Endodermal cell (in vitro differentiated cells): ENCODE measurements at regions not wholly inside any gene's neighbourhood (a gene's known extent, or its start where the extent isn't known, plus 50 kb on each side); places are given as distances from the start of the nearest gene placed in this dataset.

ENCODE experiments used
- DNase-seq: peaks from one replicate; pipeline ENCODE4 v3.0.0-alpha.2; 2017
- H3K27ac ChIP-seq: 2 replicates; pipeline ENCODE4 v1.5.1; 2013; ENCODE audit warnings: mild to moderate bottlenecking, low read depth, low read length, moderate library complexity
- H3K27me3 ChIP-seq: 2 replicates; pipeline ENCODE4 v1.6.1; 2013; ENCODE audit warnings: mild to moderate bottlenecking, low read length, moderate library complexity; ENCODE audit not compliant: insufficient read depth, control insufficient read depth, poor library complexity, severe bottlenecking
- H3K36me3 ChIP-seq: 2 replicates; pipeline ENCODE4 v1.7.0; 2013; ENCODE audit warnings: mild to moderate bottlenecking, low read length, moderate library complexity; ENCODE audit not compliant: control insufficient read depth, insufficient read depth
- H3K4me1 ChIP-seq: one replicate; pipeline ENCODE4 v1.7.0; 2013; ENCODE audit warnings: low read length; ENCODE audit not compliant: control insufficient read depth, insufficient read depth
- H3K4me3 ChIP-seq: 2 replicates; pipeline ENCODE4 v1.5.1; 2013; ENCODE audit warnings: mild to moderate bottlenecking, low read length, moderate library complexity
- H3K9ac ChIP-seq: 2 replicates; pipeline ENCODE4 v1.6.1; 2013; ENCODE audit warnings: mild to moderate bottlenecking, low read length, moderate library complexity; ENCODE audit not compliant: poor library complexity, severe bottlenecking; ENCODE audit errors: extremely low read depth
- H3K9me3 ChIP-seq: 2 replicates; pipeline ENCODE4 v1.6.1; 2013; ENCODE audit warnings: mild to moderate bottlenecking, low read length, moderate library complexity; ENCODE audit not compliant: control insufficient read depth
- H3K27ac Mint-ChIP-seq: 2 replicates; pipeline ENCODE4 v1.8.0; 2020; ENCODE audit warnings: mixed read lengths
- H3K27me3 Mint-ChIP-seq: 2 replicates; pipeline ENCODE4 v1.8.0; 2021; ENCODE audit warnings: mild to moderate bottlenecking, mixed read lengths; ENCODE audit not compliant: insufficient read depth
- H3K36me3 Mint-ChIP-seq: 2 replicates; pipeline ENCODE4 v1.8.0; 2020; ENCODE audit warnings: low read depth, mixed read lengths
- H3K4me1 Mint-ChIP-seq: 2 replicates; pipeline ENCODE4 v1.8.0; 2020; ENCODE audit warnings: mixed read lengths
- H3K4me3 Mint-ChIP-seq: 2 replicates; pipeline ENCODE4 v1.8.0; 2020; ENCODE audit warnings: mild to moderate bottlenecking, moderate library complexity, mixed read lengths
- H3K9me3 Mint-ChIP-seq: 2 replicates; pipeline ENCODE4 v1.8.0; 2020; ENCODE audit warnings: mild to moderate bottlenecking, mixed read lengths
- WGBS, 2 experiments: methylation state at CpG; one replicate each; pipeline versions ENCODE4 v1.1.5 to v1.1.7; 2013; ENCODE audit warnings: missing lambda C conversion rate in 2 of 2, mixed read lengths in 1 of 2; ENCODE audit not compliant: insufficient coverage in 1 of 2, insufficient read length in 1 of 2; 5-methylcytosine and 5-hydroxymethylcytosine counted together
- TF ChIP-seq, protein P1 (sequence below): fragments of 200-600 bp; sonication (generic); conservative IDR thresholded peaks from 2 replicates; pipeline ENCODE4 v1.5.0; 2021; ENCODE audit warnings: antibody characterized with exemption, mild to moderate bottlenecking

DNA sequence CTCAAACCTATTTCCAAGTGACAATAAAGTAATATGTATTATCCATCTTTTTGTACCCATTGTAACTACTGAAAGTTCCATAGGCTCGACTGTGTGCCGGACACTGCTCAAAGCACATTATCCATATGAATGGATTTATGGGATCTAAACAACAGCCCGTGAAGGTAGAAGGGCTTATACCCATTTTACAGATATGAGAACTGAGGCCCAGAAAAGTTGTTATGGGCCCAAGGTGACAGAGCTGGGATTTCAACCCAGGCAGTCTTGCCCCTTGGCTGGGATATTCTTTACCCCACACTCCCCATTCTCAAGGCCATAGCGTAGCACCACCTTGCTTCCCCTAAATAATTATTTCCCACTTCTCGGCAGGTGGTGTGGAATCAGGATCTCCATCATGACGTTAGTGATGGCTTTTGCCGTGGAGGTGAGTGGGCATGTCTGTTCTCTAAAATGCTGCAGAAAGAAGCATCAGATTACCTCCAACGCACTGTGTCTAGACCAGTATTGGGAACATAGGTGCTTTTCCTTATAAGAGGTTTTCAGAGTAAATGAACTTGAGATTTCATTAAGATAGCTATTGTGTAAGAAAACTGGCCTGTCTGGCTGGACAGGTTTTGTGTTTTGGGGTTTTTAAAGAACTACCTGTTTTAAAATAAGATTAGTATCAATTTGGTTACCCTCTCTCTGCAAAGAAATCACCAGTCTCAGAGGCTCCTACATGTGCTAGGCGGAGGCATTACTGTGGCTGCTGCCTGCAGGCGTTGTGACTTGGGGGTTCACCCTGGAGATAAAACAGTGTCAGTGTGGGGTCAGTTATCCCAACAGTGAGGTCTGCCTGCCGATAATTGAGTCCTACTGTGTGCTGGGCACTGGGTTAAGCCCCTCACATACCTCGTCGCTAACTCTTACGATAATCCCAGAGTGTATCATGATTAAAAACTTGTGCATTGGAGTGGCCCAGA is 85.1 kb upstream of the SDK1 start:
- Histone ChIP-seq H3K27ac (no peak overlapping the region), H3K9ac (no peak overlapping the region), H3K27me3 (no peaks in the 10 kb centered on the region), H3K4me1 (no peaks in the 10 kb centered on the region), H3K4me3 (no peak overlapping the region), H3K36me3 (no peaks in the 10 kb centered on the region), H3K9me3 (no peaks in the 10 kb centered on the region)
- TF ChIP-seq, protein P1, sequence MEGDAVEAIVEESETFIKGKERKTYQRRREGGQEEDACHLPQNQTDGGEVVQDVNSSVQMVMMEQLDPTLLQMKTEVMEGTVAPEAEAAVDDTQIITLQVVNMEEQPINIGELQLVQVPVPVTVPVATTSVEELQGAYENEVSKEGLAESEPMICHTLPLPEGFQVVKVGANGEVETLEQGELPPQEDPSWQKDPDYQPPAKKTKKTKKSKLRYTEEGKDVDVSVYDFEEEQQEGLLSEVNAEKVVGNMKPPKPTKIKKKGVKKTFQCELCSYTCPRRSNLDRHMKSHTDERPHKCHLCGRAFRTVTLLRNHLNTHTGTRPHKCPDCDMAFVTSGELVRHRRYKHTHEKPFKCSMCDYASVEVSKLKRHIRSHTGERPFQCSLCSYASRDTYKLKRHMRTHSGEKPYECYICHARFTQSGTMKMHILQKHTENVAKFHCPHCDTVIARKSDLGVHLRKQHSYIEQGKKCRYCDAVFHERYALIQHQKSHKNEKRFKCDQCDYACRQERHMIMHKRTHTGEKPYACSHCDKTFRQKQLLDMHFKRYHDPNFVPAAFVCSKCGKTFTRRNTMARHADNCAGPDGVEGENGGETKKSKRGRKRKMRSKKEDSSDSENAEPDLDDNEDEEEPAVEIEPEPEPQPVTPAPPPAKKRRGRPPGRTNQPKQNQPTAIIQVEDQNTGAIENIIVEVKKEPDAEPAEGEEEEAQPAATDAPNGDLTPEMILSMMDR: no peak
- WGBS, 2 experiments: 94 to 95% methylated on average over 13 to 14 of the region's 14 CpGs
- DNase-seq: no peak
- Mint-ChIP-seq H3K27ac (no peak overlapping the region), H3K27me3 (peaks cover 3% of the 10 kb centered on the region), H3K36me3 (no peaks in the 10 kb centered on the region), H3K9me3 (no peaks in the 10 kb centered on the region), H3K4me1 (peaks cover 17% of the 10 kb centered on the region), H3K4me3 (no peak overlapping the region)

DNA sequence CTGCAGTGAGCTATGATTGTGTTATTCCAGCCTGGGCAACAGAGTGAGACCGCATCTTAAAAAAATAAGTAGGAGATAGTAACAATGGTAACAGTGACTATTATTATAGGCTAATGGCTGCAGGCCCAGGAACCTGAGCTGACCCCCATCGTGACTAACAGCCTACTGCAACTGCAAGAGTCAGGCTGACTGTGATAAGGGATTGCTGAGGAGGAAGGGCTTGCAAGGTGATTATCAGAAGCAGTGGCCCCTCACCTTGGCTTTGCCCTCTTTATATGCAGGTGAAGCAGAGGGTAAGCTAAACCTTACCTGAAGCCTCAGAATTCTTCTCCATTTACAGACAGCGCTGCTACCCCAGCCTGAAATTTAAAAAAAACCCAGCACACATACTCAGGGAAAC is 83.9 kb upstream of the SDK1 start:
- no peak for DNase-seq
- Histone ChIP-seq H3K27ac (no peak overlapping the region), H3K27me3 (no peaks in the 10 kb centered on the region), H3K36me3 (no peaks in the 10 kb centered on the region), H3K9ac (no peak overlapping the region), H3K4me1 (no peaks in the 10 kb centered on the region), H3K4me3 (no peak overlapping the region), H3K9me3 (no peaks in the 10 kb centered on the region)
- Mint-ChIP-seq H3K27ac (no peak overlapping the region), H3K9me3 (no peaks in the 10 kb centered on the region), H3K4me3 (no peak overlapping the region), H3K36me3 (no peaks in the 10 kb centered on the region), H3K4me1 (peaks cover 17% of the 10 kb centered on the region), H3K27me3 (no peaks in the 10 kb centered on the region)
- WGBS, 2 experiments: 83 to 86% methylated on average over 1 to 3 of the region's 3 CpGs
- TF ChIP-seq, protein P1: no peak

DNA sequence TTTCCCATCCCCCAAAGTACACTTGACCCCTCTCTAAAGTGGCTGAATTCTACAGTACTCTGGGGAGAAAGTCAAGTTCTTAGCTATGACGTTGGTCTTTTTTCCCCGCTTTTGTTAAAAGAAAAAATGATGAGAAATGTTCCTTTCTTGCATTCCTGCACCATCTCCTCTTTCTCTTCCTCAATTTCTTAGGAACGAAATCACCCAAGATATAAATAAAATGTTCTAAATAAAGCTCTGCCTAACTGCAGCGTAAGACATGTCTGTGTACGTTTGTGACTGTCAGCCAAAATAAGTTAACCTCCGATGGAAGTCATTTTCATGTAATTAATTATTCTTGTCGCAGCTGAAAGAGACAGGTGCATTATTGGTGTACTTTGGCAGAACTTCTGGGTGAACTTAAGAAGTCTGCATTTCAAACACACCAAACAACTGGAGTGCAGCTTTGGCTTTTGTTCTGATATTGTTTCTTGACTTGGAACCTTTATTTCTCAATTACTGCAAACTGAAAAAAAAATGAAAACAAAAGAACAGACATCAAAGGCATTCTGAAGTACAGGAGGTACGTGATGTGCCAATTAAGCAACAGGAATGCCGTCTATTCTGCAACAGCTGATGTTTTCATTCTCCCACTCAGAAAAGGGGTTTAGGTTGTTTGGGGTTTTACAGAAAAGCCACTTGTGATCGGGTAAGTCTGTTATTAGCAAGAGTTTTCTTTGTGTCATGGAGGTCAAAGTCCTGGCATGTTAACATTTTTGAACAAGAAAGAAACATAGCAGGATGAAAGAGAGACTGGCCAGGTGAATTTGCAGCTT is 82.4 kb upstream of the SDK1 start:
- no peaks in the 10 kb centered on the region for H3K36me3 Mint-ChIP-seq
- no peak overlapping the region for H3K27ac ChIP-seq
- DNase-seq: no peak
- 83 to 86% methylated on average over 7 to 10 of the region's 10 CpGs for WGBS, 2 experiments
- no peaks in the 10 kb centered on the region for H3K9me3 Mint-ChIP-seq
- TF ChIP-seq, protein P1: no peak
- H3K4me3 Mint-ChIP-seq: no peak overlapping the region
- H3K27me3 ChIP-seq: no peaks in the 10 kb centered on the region
- H3K27me3 Mint-ChIP-seq: no peaks in the 10 kb centered on the region
- no peaks in the 10 kb centered on the region for H3K4me1 ChIP-seq
- no peaks in the 10 kb centered on the region for H3K9me3 ChIP-seq
- H3K27ac Mint-ChIP-seq: no peak overlapping the region
- no peaks in the 10 kb centered on the region for H3K36me3 ChIP-seq
- H3K4me1 Mint-ChIP-seq: peaks cover 17% of the 10 kb centered on the region
- no peak overlapping the region for H3K4me3 ChIP-seq
- no peak overlapping the region for H3K9ac ChIP-seq
